ENCODE measurements at regions not wholly inside any gene's neighbourhood (a gene's known extent, or its start where the extent isn't known, plus 50 kb on each side); places are given as distances from the start of the nearest gene placed in this dataset.
A peak's percentile ranks its signal among the peaks of the same experiment; 100 is the strongest.

GRCh38 chr7:64099656-64100531 lies 54.7 kb downstream of the ZNF727 start:
- Histone ChIP-seq H3K4me2 (ENCODE audit: insufficient read depth, low read length) (no peak overlapping the region), H4K20me1 (replicated peaks; ENCODE audit: control insufficient read depth, insufficient read depth, low read length) (no peaks in the 10 kb centered on the region), H3K79me2 (ENCODE audit: control insufficient read depth, insufficient read depth, low read length) (no peaks in the 10 kb centered on the region), H3K9me3 (replicated peaks; ENCODE audit: control insufficient read depth, insufficient read depth, low read depth, low read length) (no peaks in the 10 kb centered on the region), H3K9me1 (ENCODE audit: control insufficient read depth, insufficient read depth, low read length) (no peaks in the 10 kb centered on the region), H3K36me3 (ENCODE audit: control insufficient read depth, insufficient read depth, low read length) (no peaks in the 10 kb centered on the region), H3K4me1 (replicated peaks in 1 of 2; ENCODE audit: control insufficient read depth in 2 of 2, insufficient read depth in 2 of 2, low read length in 2 of 2) (no peaks in the 10 kb centered on the region), H3K27ac (ENCODE audit: extremely low read depth, low read depth, low read length) (no peak overlapping the region), H3K4me3 (no peak overlapping the region), H2AFZ (ENCODE audit: low read depth, low read length) (no peak overlapping the region), H3K9ac (ENCODE audit: insufficient read depth in 1 of 2, low read depth in 2 of 2, low read length in 2 of 2) (no peak overlapping the region), H3K27me3 (ENCODE audit: control insufficient read depth in 2 of 2, insufficient read depth in 2 of 2, low read length in 2 of 2) (no peaks in the 10 kb centered on the region)
- 4% methylated on average over 47 of the region's 59 CpGs for WGBS (ENCODE audit: insufficient coverage, low coverage, missing lambda C conversion rate)
- no TSS peak for BruUV-seq (replicated peaks)
- FAIRE-seq (no peak), ATAC-seq (no peak), DNase-seq (ENCODE audit: extremely low read depth in 1 of 4, low spot score in 3 of 4) (no peak)
- ChIA-PET CTCF (ENCODE audit: low intra/inter-chr PET ratio) (no interaction called here), POLR2A (no interaction called here)
- intact Hi-C loops (cut with micrococcal nuclease), result no loop called here
- in situ Hi-C loops (cut with MboI), result no loop called here
- TF ChIP-seq YY1 (IDR thresholded peaks at IDR 0.05; ENCODE audit: borderline replicate concordance in 1 of 3, control insufficient read depth in 1 of 3, extremely low read depth in 1 of 3, insufficient read depth in 3 of 3, insufficient read length in 1 of 3, insufficient replicate concordance in 2 of 3, low read depth in 1 of 3, low read length in 2 of 3) (peak in 1 of 3 experiments; percentile 25), BCL6 (CRISPR knock-in tag; IDR thresholded peaks at IDR 0.05) (no peak), NFIC (IDR thresholded peaks at IDR 0.05) (no peak), ZNF232 (CRISPR knock-in tag; IDR thresholded peaks at IDR 0.05) (no peak), JUNB (CRISPR knock-in tag; conservative IDR thresholded peaks at IDR 0.05) (no peak)
